CD4-positive, alpha-beta T cell (primary cell): ENCODE measurements at regions not wholly inside any gene's neighbourhood (a gene's known extent, or its start where the extent isn't known, plus 50 kb on each side); places are given as distances from the start of the nearest gene placed in this dataset.

ENCODE experiments used
- ATAC-seq: fragments of 200-7000 bp; cut with Tn5 transposase; one replicate; pipeline ENCODE4 v1.10.0; 2022; ENCODE audit warnings: mild to moderate bottlenecking; ENCODE audit not compliant: poor library complexity
- CTCF ChIA-PET: fragments of 350-600 bp; sonication (Branson Sonifier 250); formaldehyde crosslinking; loops from one replicate; lab custom pipeline; 2021; ENCODE audit warnings: antibody characterized with exemption, inconsistent platforms; lab: Charles Lee
- POLR2A ChIA-PET: fragments of 350-600 bp; sonication (Branson Sonifier 250); formaldehyde crosslinking; loops from one replicate; lab custom pipeline; 2021; ENCODE audit warnings: antibody characterized with exemption, inconsistent platforms; lab: Charles Lee
- DNase-seq, 14 experiments: peaks; one replicate each; pipeline ENCODE4 v3.0.0-alpha.2; 2013 to 2020; ENCODE audit warnings: mixed read lengths in 2 of 14
- H3K27ac ChIP-seq, 2 donors: one replicate each; pipeline versions ENCODE4 v1.5.1 to v1.7.0; 2013; ENCODE audit warnings: low read length in 2 of 2, low read depth in 1 of 2, mild to moderate bottlenecking in 1 of 2
- H3K27me3 ChIP-seq, 2 experiments: 1 replicate in 1 of 2; 2 replicates in 1 of 2; pipeline versions ENCODE4 v1.6.1 to v1.7.0; 2013; ENCODE audit warnings: low read length in 2 of 2, control low read depth in 1 of 2, mild to moderate bottlenecking in 1 of 2, moderate library complexity in 1 of 2; ENCODE audit not compliant: insufficient read depth in 2 of 2, control insufficient read depth in 1 of 2
- H3K36me3 ChIP-seq: one replicate; pipeline ENCODE4 v1.6.1; 2013; ENCODE audit warnings: low read length, control low read depth; ENCODE audit not compliant: insufficient read depth
- H3K4me1 ChIP-seq: one replicate; pipeline ENCODE4 v1.6.1; 2013; ENCODE audit warnings: low read length, control low read depth; ENCODE audit not compliant: insufficient read depth
- H3K4me3 ChIP-seq: one replicate; pipeline ENCODE4 v1.5.1; 2013; ENCODE audit warnings: mild to moderate bottlenecking, low read length, moderate library complexity
- H3K9me3 ChIP-seq, 2 experiments: 1 replicate in 1 of 2; 2 replicates in 1 of 2; pipeline versions ENCODE4 v1.6.1 to v1.7.0; 2013; ENCODE audit warnings: low read length in 2 of 2, mild to moderate bottlenecking in 2 of 2, control low read depth in 1 of 2, moderate library complexity in 1 of 2; ENCODE audit not compliant: control insufficient read depth in 1 of 2, insufficient read depth in 1 of 2
- H3K27ac Mint-ChIP-seq: one replicate; pipeline ENCODE4 v1.8.0; 2020; ENCODE audit warnings: mixed read lengths
- H3K27me3 Mint-ChIP-seq: one replicate; pipeline ENCODE4 v1.8.0; 2021; ENCODE audit warnings: mixed read lengths
- H3K36me3 Mint-ChIP-seq: one replicate; pipeline ENCODE4 v1.8.0; 2021; ENCODE audit warnings: low read depth, mixed read lengths
- H3K4me1 Mint-ChIP-seq: one replicate; pipeline ENCODE4 v1.8.0; 2021; ENCODE audit warnings: low read depth, mixed read lengths
- H3K4me3 Mint-ChIP-seq: one replicate; pipeline ENCODE4 v1.8.0; 2020; ENCODE audit warnings: mild to moderate bottlenecking, mixed read lengths
- H3K9me3 Mint-ChIP-seq: one replicate; pipeline ENCODE4 v1.8.0; 2020; ENCODE audit warnings: mixed read lengths
- CTCF ChIP-seq: fragments of 200-600 bp; IDR thresholded peaks from one replicate; pipeline ENCODE4 v1.8.0; 2022; ENCODE audit warnings: antibody characterized with exemption, mild to moderate bottlenecking
- intact Hi-C, 2 experiments: fragments of 100-400 bp; cut with DNase I in 1 of 2; cut with micrococcal nuclease in 1 of 2; formaldehyde crosslinking; loops; one replicate each; pipeline versions ENCODE4 v1.15.1 to v1.9.0; 2023 to 2025; cut with DNase I, micrococcal nuclease

- no peak for TF ChIP-seq CTCF
- intact Hi-C loops = no loop called here
- Mint-ChIP-seq H3K36me3 (no peaks in the 10 kb centered on the region), H3K27ac (no peak overlapping the region), H3K4me1 (peaks cover 4% of the 10 kb centered on the region), H3K27me3 (no peaks in the 10 kb centered on the region), H3K9me3 (no peaks in the 10 kb centered on the region), H3K4me3 (no peak overlapping the region)
- CTCF ChIA-PET = no interaction called here
- ATAC-seq (no peak), DNase-seq (no peak)
- H3K9me3 ChIP-seq = no peaks in the 10 kb centered on the region
- H3K4me3 ChIP-seq = no peak overlapping the region
- POLR2A ChIA-PET = no interaction called here
- no peaks in the 10 kb centered on the region for H3K27me3 ChIP-seq
- H3K36me3 ChIP-seq = no peaks in the 10 kb centered on the region
- H3K4me1 ChIP-seq = peaks cover under 1% of the 10 kb centered on the region
- no peak overlapping the region for H3K27ac ChIP-seq
These were observed 110.3 kb downstream of the SLC25A47 start for GRCh38 chr14:100433428-100433814.

GRCh38 chr14:100434033-100434601 is 111.0 kb downstream of the SLC25A47 start:
- no peaks in the 10 kb centered on the region for H3K36me3 Mint-ChIP-seq
- POLR2A ChIA-PET = no interaction called here
- intact Hi-C loops = no loop called here
- H3K9me3 ChIP-seq = no peaks in the 10 kb centered on the region
- no peaks in the 10 kb centered on the region for H3K4me1 ChIP-seq
- H3K27me3 Mint-ChIP-seq = no peaks in the 10 kb centered on the region
- peaks cover 5% of the 10 kb centered on the region for H3K4me1 Mint-ChIP-seq
- H3K27ac ChIP-seq = no peak overlapping the region
- no peaks in the 10 kb centered on the region for H3K27me3 ChIP-seq
- no peak overlapping the region for H3K4me3 ChIP-seq
- H3K4me3 Mint-ChIP-seq = no peak overlapping the region
- peak in 2 of 14 experiments; percentile 7 to 29 for DNase-seq
- no peaks in the 10 kb centered on the region for H3K9me3 Mint-ChIP-seq
- H3K27ac Mint-ChIP-seq = no peak overlapping the region
- TF ChIP-seq CTCF = no peak
- H3K36me3 ChIP-seq = no peaks in the 10 kb centered on the region
- ATAC-seq = no peak
- CTCF ChIA-PET = no interaction called here

GRCh38 chr14:100434911-100435438 is 111.8 kb downstream of the SLC25A47 start:
- no peaks in the 10 kb centered on the region for H3K27me3 Mint-ChIP-seq
- Histone ChIP-seq H3K4me1 (no peaks in the 10 kb centered on the region), H3K4me3 (no peak overlapping the region), H3K9me3 (no peaks in the 10 kb centered on the region), H3K27ac (no peak overlapping the region), H3K36me3 (no peaks in the 10 kb centered on the region), H3K27me3 (no peaks in the 10 kb centered on the region)
- no peak for TF ChIP-seq CTCF
- no peaks in the 10 kb centered on the region for H3K36me3 Mint-ChIP-seq
- H3K27ac Mint-ChIP-seq = no peak overlapping the region
- no peak for DNase-seq
- intact Hi-C loops = no loop called here
- POLR2A ChIA-PET = no interaction called here
- no peak overlapping the region for H3K4me3 Mint-ChIP-seq
- peaks cover 13% of the 10 kb centered on the region for H3K4me1 Mint-ChIP-seq
- no peak for ATAC-seq
- CTCF ChIA-PET = no interaction called here
- H3K9me3 Mint-ChIP-seq = no peaks in the 10 kb centered on the region
